Stimulated activated naive CD8-positive, alpha-beta T cell treated with anti-CD3 and anti-CD28 coated beads, Interleukin-15, Interleukin-2, amounts not matched to agents 100 U/mL and 50 U/mL, for 24 hours (primary cell): ENCODE measurements at regions not wholly inside any gene's neighbourhood (a gene's known extent, or its start where the extent isn't known, plus 50 kb on each side); places are given as distances from the start of the nearest gene placed in this dataset.
"Not testable (repeated sequence)": the region's sequence is repeated elsewhere in the genome, so short reads cannot be mapped to it uniquely, and the experiment has no call there.

Experiments used
- ATAC-seq: fragments of 150-1000 bp; cut with Tn5 transposase; one replicate; pipeline ENCODE4 v1.10.0; 2021
- DNase-seq: peaks from one replicate; pipeline ENCODE4 v3.0.0; 2021

DNA sequence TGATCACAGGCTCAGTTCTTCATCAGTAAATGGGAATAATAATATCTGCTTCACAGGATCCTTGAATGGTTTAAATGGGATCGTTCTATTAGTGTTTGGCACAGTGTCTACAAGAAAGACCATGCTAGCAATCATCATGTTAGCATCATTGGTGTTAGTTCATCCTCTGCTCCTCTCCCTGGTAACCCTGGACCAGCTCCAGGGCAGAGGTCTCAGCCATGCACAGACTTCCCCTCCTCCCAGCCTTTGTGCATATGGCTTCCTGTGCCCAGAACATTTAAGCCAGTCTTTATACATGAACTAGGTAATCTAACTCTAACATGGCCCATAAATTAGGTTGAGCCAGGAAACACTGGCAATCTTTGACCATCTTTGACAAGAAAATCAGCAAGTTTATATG lies 180.2 kb downstream of the EPM2A start:
- DNase-seq (no peak), ATAC-seq (no peak)

DNA sequence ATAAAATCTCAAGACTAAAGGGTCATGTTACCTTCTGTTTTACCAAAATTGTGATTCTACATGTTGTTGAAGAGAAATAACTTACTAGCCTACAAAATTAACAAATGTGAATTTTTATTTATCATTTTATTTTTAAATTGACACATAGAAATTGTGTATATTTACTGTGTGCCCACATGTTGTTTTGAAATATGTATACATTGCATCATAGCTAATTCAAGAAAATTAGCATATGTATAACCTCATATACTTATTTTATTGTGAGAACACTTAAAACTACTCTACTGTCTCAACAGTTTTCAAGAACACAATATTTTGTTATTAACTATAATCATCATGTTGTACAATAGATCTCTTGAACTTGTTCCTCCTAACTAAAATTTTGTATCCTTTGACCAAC lies 177.8 kb downstream of the EPM2A start:
- ATAC-seq (no peak), DNase-seq (no peak)

DNA sequence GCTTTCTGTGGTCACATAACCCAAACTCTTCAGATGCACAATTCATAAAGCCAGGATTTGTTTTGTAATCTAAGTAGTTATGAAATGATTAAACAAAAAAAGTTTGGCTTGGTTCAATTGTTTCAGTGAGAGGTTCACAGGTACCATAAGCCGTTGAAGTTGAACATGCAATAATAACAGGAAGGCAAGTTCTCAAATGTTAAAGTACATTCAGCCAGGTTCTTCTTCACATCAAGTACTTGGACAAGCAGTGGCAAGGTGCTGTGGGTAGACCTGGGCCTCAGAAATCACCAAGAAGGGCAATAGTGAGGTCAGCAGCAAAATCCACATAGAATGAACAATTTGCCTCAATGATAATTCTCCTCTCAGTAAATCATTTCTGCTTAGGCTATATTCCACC lies 175.5 kb downstream of the EPM2A start:
- no peak for DNase-seq
- no peak for ATAC-seq

DNA sequence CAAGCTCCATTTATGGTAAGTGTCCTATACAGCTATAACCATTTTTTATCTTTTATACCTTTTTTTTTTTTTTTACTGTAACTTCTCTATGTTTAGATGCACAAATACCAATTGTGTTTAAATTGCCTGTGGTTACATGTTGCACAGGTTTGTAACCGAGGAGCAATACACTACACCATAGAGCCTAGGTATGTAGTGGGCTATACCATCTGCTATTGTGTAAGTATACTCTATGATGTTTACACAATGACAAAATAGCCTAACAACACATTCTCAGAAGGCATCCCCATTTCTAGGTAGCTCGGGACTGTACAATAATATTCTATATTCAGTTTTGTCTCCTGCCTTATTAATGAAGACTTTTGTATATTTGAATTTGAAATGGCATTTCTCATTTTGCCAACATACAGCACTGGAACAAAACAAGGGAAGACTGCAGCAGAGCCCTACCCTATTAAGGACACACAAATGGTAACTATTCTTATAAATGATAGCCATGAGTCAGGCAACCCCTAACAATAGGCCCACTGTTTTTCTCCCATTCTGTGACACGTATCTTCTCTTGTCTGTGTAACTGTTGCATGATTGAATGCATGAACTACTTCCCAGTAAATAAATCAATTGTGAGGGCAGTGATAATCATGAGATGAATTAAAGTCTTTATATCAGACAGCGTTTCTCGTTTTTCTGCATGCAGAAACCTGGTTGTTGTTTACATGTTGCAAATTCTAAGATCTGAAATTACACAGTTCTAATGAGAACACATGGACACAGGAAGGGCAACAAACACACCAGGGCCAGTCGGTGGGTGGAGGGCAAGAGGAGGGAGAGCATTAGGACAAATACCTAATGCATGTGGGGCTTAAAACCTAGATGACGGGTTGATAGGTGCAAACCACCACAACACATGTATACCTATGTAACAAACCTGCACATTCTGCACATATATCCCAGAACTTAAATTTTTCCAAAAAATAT lies 173.9 kb downstream of the EPM2A start:
- DNase-seq (no peak), ATAC-seq (no peak)

DNA sequence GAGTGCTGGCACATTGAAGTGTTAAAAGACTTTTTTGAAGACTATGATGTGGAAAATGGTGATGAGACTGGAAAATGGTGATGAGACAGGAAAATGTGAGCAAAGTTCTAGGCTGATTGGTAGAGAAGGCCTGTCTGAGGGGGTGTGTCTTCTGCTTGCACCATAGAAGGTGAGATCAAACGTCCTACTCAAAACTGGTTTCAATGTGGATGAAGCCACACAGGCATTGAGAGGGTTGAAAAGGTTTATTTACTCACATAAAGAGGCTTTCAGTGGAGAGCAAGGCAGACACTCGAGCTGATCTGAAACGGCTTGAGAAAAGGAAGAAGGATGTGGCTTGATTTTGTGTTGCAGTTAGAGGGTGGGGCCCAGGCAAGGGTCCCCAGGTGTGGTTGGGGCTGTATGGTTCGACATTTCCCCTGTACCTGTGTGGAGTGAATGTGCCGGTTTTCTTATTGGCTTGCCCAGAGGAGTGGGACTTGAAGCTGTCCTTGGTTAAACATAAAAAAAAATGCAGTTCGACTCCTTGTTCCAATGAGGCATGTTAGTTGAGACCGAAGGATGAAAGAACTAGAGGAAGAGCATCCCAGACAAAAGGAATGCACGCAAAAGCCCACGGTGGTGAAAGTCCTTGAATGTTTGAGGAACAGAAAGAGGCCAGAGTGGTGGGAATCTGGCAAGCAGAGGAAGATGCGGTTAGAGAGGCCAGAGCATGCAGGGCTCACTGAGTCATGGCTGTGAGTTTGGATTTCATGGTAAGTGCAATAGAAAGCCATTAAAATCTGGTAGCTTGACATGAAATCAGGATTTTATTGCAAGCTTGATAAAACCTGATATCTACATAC lies 172.3 kb downstream of the EPM2A start:
- ATAC-seq (no peak), DNase-seq (no peak)

DNA sequence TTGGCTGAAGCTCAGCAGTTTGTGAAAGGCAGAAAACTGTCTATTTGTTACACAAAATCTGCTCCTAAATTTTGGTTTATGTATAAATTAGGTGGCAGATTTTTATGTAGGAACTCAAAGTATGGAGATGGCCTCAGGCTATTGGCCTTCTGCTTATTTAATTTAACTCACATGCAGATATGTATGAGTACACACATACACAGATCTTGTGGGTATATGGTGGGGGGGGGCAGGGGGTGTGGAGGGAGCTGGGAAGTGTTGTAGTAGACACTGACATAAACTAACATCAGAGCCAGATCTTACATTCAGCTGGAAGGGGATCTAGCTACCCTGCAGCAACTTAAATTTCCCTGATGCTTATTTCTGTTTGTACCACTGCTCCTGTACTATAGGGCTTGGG lies 170.8 kb downstream of the EPM2A start:
- DNase-seq = no peak
- ATAC-seq = no peak

DNA sequence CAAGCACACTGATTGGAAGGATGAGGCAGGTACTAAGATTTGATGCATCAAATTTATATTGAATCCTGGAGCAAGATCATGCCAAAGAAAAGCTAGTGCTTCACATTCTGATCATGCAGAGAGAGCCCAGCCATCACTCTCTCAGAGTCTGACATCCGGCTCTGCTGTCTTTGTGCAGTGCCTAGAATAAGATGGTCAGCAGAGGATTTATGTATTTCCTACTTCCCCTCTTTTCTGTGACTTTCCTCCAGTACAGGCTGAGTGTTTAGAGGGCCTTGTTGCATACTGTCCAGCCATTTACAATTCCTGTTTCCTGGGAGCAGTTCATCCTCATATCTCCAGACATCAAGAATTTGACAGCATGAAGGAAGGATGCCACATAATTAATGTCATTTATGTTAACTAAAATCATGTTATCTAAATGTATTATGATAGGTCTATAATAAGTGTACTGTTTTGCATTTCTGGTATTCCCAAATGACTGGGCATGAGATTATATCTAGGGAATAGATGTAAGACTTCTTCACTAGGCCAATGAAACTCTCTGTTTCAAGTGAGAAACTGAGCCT lies 167.6 kb downstream of the EPM2A start:
- DNase-seq = no peak
- no peak for ATAC-seq

DNA sequence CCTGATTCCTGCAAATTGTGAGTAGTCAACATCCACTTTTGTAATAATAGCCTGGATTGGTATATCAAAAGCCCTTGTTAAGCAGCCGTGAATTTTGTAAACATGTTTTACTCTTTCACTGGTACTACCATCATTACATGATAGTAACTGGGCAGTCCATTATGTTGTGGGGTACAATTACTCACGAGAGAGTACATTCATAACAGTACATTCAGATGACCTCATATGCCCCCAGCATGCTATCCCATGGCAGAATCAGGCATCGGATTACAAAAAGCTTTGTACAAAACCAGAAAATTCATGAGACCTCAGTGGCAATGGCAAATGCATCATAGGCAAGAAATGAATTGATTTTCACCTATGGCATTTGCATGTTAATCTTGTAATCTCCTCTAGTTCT lies 166.2 kb downstream of the EPM2A start:
- DNase-seq (no peak), ATAC-seq (no peak)

DNA sequence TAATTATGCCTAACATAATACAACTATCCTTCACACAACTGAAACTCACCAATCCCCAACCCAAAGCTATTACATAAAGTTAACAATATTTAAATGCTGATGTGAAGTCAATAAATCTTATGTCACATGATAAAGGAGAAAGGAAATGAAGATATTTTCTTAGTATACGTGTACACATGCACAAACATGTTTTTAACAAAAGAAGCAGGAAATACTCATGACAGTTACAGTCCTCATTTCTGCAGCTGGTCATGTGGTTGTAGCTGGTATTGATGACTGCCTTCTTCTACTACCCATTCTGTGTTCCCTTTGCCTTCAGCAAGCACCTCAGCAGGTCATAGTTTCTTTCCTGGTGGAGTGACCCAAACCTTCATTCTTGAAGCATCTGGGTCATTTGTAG lies 165.0 kb downstream of the EPM2A start:
- not testable (repeated sequence) for DNase-seq, ATAC-seq

DNA sequence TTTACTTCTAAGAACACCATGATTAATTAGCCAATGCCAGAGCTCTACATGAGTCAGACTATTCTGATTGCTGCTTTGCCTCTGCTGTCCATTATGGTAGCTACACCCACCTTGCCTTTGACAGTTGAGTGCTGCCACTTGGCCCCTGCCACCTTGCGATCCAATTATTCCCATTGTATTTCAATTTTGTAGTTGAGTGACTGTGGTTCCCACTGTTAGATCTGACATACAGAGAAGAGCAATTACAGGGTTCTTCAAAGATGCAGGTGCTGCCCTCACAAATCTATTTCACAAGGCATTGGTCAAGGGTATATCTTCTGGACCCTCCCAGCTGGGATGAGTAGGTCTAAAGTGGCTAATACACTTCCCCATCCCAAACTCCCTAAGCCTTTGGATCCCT lies 161.1 kb downstream of the EPM2A start:
- not testable (repeated sequence) for ATAC-seq

More for the DNA sequence above, 161.1 kb downstream of the EPM2A start:
- not testable (repeated sequence) for DNase-seq
